ENCODE measurements at regions not wholly inside any gene's neighbourhood (a gene's known extent, or its start where the extent isn't known, plus 50 kb on each side); places are given as distances from the start of the nearest gene placed in this dataset.

DNA sequence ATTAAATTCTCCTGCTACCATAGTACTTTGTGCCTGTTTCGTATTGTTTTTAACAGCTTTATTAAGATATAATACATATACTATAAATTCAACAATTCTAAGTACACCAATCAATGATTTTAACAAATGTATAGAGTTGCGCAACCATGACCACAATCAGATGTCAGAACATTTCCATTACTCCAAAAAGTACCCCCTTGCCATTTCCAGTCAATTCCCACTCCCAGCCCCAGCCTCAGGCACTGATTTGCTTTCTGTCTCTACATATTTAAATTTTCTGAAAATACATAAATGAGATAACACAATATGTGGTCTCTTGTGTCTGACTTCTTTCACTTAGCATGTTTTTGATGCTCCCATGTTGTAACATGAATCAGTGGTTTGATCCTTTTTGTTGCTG is 193.9 kb downstream of the FIGN start:
- no peak for DNase-seq

DNA sequence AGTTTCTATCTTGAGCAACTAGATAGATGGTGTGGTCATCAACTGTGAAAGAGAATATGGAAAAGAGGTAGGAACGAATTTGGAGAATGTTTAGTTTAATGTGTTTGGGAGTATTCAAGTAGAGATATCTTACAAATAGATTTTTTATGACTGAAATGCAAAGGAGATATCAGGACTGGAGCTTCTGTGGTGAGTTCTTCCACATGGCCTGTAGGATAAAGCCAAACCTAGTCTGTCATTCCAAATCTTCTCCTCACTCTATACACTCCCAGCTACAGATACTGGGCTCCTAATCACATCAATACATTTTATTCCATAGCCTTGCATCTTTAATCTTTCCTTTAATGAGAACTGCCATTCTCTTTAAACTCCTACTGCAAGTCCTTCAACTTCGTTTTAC is 194.3 kb downstream of the FIGN start:
- DNase-seq, result no peak

DNA sequence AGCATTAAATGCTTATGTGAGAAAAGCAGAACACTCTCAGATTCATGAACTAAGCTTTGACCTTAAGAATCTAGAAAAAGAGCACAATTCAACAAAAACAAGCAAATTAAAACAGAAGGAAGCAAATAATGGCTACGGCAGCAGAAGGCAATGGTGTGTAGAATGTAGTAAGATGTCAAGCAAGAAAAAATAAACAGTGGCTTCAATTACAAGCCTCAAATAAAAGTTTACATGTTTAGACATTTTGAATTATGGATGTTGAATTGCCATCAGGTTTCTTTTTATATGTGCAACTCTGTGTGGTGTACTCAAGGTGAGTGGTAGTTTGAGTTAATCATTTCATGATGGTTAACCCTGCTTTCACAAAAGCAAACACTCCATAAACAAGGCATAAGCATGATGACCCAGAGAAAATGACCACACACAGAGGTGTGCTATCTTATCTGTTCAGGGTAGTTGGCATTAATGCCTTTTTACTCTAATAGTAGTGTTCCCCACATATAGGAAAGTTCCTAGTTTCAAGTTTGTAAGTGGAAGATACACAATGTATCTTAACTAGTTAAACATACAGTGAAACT is 207.1 kb downstream of the FIGN start:
- DNase-seq, result no peak

DNA sequence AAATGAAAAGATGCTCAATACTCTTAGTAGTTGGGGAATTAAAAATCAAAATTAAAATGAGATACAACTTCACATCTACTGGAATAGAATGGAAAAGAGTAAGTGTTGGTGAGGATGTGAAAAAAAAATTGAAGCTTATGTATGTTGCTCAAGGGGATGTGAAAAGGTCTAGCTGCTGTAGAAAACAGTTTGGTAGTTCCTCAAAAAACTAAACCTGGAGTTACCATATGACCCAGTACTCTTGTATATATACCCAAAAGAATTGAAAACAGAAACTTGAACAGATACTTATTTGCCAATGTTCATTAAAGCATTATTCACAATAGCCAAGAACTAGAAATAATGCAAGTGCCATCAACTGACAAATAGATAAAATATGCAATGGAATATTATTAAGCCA is 208.4 kb downstream of the FIGN start:
- no peak for DNase-seq

DNA sequence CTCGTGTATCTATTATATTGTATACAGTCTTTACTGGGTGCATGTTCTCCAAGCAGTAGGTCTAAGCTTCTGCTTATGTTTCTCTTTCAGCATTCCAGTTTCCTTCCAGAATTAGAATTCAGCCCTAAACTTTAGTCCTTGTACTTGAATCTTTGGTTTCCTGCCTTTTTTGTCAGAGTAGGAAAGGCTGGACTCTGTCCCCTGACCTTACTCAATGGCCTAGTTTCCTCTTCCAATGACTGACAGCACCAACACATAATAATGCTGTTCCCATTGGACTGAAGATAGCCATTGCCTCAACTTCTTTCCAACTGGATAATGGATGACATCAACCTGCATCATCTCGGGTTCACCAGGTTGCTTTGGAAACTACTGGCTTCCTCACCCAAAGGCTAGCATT is 217.0 kb downstream of the FIGN start:
- DNase-seq, result no peak

DNA sequence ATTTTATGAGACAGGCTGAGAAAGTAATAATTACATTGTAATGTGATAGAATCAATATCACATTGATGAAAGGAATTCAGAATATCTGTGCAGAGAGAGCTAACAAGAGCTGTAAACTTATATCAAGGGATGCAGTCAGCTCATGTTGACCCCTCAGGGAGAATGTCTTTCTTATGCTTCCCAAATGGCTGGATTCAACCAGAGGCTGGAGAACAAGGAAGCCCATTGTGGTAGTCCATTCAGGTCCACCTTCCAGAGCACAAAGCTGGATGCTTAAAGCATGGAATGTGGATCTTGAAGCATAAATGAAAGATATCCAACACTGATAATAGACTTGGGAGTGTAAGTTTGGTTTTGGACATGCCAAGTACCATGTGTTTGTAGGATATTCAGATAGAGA is 220.0 kb downstream of the FIGN start:
- no peak for DNase-seq

DNA sequence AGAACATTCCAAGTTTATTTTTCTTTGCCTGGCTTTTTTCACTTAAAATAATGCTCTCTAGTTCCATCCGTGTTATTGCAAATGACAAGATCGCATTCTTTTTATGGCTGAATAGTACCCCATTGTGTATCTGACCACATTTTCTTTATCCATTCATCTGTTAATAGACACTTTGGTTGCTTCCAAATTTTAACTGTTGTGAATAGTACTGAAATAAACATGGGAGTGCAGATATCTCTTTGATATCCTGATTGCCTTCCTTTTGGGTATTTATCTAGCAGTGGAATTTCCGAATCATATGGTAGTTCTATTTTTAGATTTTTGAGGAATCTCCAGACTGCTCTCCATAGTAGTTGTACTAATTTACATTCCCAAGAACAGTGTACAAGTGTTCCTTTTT is 230.5 kb downstream of the FIGN start:
- DNase-seq, result no peak

DNA sequence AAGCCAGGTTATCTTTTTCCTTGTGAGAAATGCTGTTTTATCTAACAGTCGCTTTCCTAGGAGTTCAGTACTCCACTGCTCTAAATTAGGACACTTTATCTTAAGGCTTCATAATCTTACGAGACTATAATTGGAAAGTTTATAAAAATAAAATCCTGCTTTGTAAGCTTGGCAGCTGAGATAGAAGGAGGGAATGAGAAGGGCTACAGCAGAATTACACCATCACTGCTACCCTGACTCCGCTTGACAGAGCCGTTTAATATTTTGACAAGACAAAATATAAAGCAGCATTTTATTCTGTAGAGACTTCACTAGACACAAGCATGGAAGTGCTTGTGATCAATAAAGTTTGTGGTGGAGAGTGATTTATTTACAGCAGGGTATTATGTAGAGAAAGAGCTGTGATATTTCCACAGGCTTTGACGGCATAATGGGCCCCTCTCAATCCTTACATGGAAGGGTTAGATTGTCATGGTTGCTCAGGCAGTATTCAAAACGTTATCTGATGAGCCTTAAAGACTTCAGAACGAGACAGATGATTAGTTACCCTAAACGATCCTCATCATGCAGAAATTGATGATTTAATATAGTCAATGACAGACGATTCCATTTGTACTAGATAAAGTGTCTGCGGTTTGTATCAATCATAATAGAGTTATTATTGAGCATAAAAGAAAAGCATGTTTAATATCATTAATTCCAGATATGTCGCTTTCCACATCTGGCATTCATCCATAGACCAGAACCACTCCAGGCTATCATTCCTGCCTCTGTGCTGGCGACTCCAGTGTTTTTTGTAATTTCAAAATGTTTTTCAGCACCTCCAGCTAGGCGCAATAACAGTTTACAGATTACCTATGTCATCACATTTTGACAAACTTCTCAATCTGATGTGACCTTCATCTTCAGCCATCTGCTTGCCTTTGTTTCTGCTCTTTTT is 242.2 kb downstream of the FIGN start:
- DNase-seq, result no peak

DNA sequence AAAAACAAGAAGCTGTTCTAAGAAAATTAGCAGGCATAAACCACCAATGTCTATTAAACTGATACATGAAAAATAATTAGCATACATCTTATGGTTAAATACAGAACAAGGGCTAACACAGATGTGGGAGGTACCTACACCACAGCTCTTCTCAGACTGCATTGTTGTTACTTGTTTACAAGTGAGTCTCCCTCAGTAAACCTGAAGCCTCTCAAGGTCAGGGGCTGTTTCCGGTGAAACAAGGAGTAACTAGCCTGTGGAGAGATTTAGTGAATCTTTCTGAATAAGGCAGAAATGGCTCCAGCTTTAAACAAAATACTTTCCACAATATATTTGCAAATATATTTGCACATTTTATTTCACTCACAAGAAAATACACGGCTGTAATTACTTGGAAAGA is 244.0 kb downstream of the FIGN start:
- DNase-seq, result no peak

DNA sequence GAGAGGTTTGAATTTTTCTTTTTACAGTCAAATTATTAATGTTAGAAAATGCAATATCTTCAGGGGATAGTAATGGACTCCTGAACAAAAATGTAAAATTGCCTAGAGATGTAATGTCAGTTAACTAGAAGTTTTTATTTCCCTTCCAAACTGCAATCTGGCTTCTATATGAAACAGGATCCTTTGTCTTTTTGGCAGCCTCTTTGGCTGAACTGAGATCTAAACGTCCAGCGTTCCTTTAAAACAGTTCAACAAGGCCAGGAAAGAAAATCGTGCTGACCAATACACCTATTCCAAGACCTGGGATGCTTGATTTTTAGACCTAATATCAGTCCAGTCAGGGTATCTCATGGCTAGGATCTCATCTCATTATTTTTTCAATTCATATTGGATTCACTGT is 245.5 kb downstream of the FIGN start:
- DNase-seq, result no peak

DNA sequence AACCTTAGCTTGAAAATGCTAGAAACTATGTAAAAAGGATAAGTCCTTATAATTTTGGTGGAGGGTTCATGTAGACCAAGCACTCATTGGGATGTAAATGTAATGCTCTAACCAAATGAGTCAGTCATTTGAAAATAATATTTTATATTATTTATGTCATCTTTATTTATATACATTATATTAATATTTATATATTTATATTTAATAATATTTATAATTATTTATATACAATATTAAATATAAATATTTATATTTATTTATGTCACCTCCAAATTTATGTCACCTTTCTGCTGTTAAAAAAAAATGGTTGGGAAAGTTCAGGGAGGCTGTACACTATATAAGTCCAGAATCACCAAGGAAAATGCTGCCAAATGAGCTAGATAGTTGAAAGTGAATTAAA is 254.3 kb downstream of the FIGN start:
- DNase-seq, result no peak

DNA sequence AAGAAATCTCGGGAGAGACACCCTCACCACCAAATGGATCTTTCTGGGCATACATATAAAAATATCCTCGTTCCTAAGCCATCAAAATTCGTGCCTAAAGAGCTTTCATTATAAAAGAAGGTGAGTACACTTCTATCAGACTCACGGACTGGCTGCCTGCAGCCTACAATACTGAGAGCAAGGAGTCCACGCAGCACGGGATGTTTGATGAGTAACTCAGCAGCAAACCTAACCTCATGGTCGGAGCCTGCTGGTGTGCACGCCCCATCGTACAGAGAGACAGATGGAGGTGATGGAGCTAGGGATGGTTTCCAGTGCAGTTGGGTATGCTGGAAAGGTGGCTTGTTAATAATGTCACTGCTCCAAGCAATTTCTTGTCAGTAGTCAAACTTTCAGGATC is 256.2 kb downstream of the FIGN start:
- no peak for DNase-seq

DNA sequence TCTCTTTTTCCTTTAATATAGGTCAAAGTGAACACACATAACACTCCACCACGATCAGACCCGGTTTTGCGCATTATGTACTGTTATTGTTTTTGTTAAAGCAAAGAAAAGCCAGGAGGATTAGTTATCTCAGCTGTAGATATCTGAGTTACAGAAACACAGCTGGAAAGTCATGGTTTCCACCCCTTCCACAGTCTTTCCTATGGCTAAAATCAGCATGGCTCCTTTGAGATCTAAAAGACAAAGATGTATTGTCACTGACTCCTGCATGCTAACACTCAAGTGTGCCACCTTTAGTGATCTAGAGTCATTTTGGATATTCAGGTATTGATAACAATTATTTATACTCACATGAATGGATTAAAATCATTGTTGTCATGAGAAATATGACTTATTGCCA is 260.0 kb downstream of the FIGN start:
- no peak for DNase-seq

DNA sequence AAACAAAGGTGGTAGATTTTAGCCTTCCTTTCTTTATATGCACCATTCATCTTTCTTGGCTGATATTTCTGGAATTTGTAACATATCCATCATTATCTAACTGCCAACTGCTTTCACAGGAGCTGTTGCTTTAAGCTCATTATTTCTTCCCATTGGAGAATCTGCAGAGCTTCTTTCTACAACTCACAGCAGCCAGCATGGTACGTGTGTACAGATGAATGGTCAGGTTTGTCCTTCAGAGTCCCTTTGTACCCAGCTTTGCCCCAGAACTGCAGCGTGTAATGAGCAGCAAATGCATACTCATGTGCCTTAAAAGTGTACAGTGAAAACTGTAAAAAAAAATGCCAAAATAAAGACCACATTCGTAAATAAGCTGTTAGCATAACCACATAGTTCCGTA is 260.9 kb downstream of the FIGN start:
- no peak for DNase-seq

DNA sequence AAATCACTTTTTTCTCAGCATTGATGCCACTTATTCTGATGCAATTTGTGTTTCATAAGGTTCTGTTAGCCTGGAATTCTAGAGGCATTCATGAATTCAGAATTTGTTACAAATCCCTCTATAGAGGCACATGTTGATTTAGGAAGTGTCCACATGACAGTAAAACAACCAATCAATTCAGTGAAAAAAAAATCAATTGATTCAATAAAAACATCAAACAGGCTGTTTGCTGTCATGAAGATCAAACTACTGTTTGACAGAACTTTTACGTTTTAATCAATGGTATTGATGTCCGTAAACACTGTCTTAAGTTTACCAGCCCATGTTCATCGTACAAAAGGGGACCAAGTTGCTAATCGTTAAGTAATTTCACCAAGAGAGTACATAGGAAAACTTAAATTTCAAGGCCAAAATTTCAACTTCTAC is 261.5 kb downstream of the FIGN start:
- DNase-seq, result no peak

DNA sequence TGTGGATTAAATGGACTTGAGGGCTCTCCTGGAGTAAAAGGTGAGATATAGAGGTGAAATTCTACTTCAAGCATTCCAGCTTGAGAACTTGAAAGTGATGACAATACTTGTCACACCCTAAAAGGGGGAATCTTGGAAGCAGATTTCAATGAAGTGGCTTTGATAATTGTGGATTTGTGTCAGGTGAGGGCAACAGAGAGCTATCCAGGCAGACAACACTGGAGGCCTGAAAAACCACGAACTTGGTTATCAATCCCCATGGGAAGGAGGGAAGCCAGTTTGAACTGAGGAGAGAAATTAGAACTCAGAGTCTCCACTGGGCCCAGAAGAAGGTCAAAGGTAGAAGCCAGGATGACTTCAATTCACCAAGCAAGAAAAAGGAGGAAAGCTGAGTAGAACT is 263.9 kb downstream of the FIGN start:
- DNase-seq, result no peak

DNA sequence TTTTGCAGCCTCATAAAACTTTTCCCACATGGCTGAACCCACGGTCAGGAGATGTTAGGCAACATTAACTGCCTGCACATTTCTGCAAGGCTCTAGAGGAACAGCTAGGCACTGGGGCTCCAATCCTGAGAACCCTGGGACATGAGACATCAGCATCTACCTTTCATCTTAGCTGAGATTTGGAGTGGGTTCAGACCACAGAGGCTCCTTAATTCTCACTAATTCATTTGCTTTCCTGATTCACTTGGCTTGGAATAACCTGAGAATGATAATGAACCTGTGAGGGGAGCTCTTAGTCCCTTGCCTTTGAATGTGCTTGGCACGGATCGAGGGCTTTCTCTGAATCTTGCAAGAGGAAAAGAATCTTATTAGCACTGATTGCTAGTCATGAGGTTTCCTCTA is 266.2 kb downstream of the FIGN start:
- DNase-seq, result no peak

DNA sequence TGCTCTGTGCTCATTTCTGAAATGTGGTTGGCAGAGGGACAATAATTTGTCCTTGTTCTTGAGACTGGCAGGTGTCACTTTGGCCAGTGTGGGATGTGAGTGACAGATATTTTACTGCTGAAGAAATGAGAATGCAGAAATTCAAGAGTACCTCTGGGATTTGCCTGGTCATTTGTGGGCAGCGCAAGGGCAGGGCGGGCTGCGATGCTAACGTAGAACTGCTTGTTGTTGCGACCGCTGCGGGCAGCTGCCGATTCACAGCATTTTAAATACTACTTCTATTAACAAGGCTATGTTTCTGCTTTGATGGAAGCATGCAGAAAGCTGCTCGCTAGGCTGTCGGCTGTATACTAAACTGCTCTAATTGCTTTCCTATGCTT is 268.6 kb downstream of the FIGN start:
- DNase-seq, result no peak

DNA sequence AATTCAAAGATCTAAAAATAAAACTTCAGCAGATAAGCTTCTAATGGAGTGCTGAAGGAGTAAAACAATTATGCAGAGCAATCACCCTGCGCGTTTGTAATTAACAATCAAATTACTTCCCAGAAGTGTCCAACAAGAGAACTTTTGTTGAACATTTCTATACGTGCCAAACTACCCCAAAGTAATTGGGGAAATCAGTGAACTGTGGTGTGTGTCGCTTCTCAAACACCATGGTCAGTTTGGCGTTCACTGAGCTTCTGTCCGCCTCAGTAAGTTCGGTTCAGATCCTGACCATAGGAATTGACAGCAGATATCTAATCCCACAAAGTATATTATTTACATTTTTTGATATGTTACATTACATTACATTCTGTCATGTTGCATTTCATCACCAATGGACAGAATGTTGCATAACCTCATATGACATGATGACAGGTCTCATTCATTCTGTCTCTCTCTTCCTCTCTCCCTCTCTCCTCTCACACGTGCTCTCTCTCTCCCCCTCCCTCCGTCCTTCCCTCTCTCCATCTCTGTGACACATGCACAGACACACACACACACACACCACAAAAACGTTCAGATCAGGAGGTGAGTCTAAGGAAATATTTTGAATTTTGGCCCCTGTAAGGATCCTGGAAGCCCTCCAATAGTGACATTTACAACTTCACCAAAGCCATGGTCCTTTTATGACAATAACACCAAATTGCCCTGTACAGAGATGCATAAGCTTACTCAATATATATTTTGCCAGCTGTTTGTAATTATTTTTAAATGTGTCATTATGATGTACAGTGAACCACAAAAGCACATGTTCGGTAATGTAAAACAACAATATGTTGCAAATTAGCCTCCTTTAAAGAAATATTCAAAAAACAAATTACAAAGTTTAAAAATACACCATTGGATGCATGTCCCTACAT is 269.2 kb downstream of the FIGN start:
- no peak for DNase-seq

DNA sequence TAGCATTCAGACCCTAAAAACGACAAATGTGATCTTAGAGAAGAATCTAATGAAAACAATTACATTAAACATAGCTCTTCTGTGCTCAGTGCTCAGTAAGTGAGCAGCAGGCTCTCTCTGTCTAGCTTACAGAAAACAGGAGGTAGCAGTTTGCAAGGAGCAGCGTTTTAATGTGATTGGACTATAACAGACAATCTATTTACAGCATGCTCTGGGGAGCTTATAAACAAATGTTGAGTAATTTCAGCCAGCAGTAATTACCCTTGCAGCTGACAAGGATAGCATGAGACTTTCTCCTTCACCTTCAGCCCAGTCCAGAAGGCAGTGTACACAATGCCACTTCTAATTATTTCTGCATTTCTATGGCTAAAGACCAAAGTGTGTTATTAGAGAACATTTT is 270.4 kb downstream of the FIGN start:
- DNase-seq, result no peak

DNA sequence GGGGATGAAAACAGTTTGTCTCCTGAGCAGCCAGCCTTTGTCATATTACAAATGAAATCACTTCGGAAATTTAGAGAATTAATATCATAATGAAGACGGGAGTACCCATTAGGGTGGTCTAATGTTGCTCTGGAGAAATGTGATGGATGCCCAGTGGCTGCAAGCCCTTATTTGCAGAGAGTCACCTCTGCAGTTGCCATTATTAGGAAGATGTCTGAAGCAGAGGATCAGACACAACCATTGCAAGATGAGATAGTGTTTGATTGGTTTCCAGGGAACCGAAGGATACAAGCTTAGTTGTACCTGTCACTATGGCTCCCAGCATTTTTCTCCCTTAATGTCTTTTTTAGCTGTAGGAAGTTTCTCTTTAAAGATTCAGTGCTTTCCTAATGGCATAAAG is 272.4 kb downstream of the FIGN start:
- DNase-seq, result no peak

DNA sequence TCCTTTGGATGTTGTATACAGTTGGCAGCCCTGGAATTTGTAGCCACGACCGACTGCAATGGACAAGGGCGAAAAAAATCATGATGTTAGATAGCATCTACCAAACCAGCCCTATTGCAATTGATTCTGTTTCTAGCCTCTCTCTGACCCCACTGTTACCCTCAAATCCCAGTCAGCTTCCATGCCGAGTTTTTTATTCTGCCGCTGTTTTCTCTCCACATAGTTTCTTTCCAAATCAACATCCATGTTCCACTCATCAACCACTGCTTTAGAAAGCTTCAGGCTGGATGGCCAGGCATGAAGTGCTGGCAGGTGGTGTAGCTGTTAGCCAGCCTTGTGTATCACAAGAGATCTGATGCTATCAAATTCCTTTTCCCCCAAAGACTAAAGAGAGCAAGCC is 272.8 kb downstream of the FIGN start:
- DNase-seq, result no peak

DNA sequence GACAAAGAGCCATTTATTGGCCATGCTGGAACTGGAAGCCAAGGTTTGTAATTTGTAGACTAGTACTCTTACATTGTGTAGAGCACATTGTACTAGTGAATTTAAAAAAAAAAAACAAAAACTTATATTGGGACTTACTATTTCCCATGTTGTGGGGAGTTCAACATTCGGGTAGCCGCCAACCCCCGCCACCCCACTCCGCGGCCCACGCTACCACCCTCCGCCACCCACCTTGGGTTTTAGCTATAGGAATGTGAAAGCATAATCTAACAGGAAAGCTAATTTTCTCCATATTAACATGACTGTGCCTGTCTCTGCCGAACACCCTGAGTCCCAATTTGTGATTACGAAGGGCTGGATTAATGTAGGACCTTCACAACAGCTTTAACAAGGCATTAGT is 275.8 kb downstream of the FIGN start:
- DNase-seq, result no peak

Data from suppressor macrophage treated with lipopolysaccharide for 1 hour (primary cell).